Activated CD4-positive, alpha-beta T cell treated with anti-CD3 and anti-CD28 coated beads, Interleukin-2, amount 10 ng/mL, durations not matched to agents 24 days and 14 days (primary cell): ENCODE measurements at regions not wholly inside any gene's neighbourhood (a gene's known extent, or its start where the extent isn't known, plus 50 kb on each side); places are given as distances from the start of the nearest gene placed in this dataset.

Experiments used
- DNase-seq: peaks from one replicate; pipeline ENCODE4 v3.0.0; 2022
- H3K27ac Mint-ChIP-seq: one replicate; pipeline ENCODE4 v1.8.0; 2022; ENCODE audit warnings: mild to moderate bottlenecking, mixed read lengths
- H3K27me3 Mint-ChIP-seq: one replicate; pipeline ENCODE4 v1.8.0; 2022; ENCODE audit warnings: mixed read lengths
- H3K36me3 Mint-ChIP-seq: one replicate; pipeline ENCODE4 v1.8.0; 2022; ENCODE audit warnings: low read depth, mild to moderate bottlenecking, mixed read lengths
- H3K4me1 Mint-ChIP-seq: one replicate; pipeline ENCODE4 v1.8.0; 2021; ENCODE audit warnings: mixed read lengths
- H3K4me3 Mint-ChIP-seq: one replicate; pipeline ENCODE4 v1.8.0; 2022; ENCODE audit warnings: mild to moderate bottlenecking, moderate library complexity, mixed read lengths
- H3K9me3 Mint-ChIP-seq: one replicate; pipeline ENCODE4 v1.8.0; 2021; ENCODE audit warnings: mixed read lengths
- intact Hi-C: fragments of 100-400 bp; cut with micrococcal nuclease; formaldehyde crosslinking; loops from one replicate; pipeline ENCODE4 v1.15.1; 2023

DNA sequence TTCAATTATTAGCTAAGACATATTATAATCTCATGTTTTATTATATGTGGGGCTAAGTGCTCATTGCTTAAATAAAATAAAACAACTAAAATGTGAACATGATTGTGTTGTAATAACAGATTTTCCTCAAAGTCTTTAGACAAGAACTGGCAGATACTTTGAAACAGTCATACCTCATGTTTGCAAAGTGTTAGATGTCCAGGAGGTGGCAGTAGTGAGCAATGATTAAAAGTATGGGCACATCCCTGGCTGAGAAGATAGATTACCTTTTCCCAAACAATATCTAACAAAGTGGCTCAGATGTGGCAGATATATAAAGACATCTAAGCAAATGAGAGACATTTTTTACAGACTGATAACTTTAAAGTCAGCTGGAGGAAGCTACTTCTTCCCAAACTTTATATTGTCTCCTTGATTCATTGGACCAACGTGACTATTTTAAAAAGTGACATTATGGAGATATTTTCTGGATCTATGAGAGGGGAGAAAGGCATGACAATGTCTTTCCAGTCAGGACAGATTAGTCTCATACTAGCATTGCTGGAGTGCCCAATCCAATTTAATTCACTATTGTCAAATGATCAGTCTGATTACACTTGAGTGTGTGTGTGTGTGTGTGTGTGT, 269.8 kb downstream of the S1PR1 start:
- Mint-ChIP-seq H3K27me3 (peaks cover 22% of the 10 kb centered on the region), H3K4me1 (no peaks in the 10 kb centered on the region), H3K4me3 (no peak overlapping the region), H3K36me3 (no peaks in the 10 kb centered on the region), H3K9me3 (no peaks in the 10 kb centered on the region), H3K27ac (no peak overlapping the region)
- intact Hi-C loops: no loop called here
- peak; percentile 81 for DNase-seq

DNA sequence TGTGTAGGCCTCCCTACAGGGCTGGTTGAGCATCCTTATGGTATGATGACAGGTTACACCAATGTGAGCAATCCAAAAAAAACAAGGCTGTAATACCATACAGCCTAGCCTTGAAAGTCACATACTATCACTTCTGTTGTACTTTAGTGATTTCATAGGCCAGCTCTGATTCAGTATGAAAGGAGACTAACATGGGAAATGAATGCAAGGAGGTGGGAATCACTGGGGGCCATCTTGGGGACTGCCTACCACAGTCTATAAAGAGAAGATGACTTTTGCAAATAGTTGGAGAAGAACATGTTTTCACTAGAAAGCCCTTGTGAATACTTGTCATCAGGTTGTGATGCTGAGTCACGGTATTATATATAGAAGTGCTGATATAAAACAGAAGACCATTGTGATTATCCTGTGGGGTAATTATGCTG, 270.7 kb downstream of the S1PR1 start:
- Mint-ChIP-seq H3K36me3 (no peaks in the 10 kb centered on the region), H3K27me3 (peaks cover 22% of the 10 kb centered on the region), H3K27ac (no peak overlapping the region), H3K4me3 (no peak overlapping the region), H3K4me1 (no peaks in the 10 kb centered on the region), H3K9me3 (no peaks in the 10 kb centered on the region)
- no peak for DNase-seq
- intact Hi-C loops: no loop called here

DNA sequence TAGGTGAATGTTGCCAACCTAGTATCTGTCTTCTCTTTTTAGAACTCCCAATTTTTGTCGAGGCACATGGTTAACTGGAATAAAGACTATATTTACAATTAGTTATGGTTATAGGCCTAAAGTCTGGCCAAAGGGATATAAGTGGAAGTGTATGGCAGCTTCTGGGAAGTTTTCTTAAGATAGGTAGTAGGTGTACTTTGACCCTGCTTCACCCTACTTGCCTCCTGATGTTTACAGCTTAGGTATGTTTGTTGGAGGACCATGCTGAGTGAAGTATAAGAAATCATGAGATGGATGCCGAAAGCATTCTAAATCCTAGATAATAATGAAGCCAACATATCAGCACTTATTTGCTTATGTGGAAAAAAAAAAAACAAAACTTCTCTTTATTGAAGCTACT, 272.1 kb downstream of the S1PR1 start:
- Mint-ChIP-seq H3K27me3 (peaks cover 20% of the 10 kb centered on the region), H3K36me3 (no peaks in the 10 kb centered on the region), H3K9me3 (no peaks in the 10 kb centered on the region), H3K4me1 (no peaks in the 10 kb centered on the region), H3K4me3 (no peak overlapping the region), H3K27ac (no peak overlapping the region)
- DNase-seq: peak; percentile 3
- intact Hi-C loops: no loop called here

DNA sequence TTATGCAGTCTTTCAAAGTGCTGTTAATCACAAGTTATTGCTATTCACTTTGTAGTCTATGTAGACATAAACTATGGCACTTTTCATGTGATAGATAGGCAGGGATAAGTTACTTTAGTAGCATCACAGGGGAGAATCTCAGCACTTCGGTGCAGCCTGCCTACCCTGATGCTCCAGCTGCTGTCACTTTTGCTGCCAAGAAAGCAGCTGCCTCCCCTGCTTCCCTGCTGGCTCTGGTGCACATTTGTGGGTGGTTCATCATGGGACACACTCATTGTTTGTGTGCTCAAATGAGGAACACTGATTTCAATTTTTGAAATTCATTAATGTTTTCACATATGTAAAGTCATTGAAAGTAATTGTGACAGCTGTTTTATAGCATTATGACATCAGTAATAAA, 272.6 kb downstream of the S1PR1 start:
- intact Hi-C loops: no loop called here
- no peaks in the 10 kb centered on the region for H3K4me1 Mint-ChIP-seq

DNA sequence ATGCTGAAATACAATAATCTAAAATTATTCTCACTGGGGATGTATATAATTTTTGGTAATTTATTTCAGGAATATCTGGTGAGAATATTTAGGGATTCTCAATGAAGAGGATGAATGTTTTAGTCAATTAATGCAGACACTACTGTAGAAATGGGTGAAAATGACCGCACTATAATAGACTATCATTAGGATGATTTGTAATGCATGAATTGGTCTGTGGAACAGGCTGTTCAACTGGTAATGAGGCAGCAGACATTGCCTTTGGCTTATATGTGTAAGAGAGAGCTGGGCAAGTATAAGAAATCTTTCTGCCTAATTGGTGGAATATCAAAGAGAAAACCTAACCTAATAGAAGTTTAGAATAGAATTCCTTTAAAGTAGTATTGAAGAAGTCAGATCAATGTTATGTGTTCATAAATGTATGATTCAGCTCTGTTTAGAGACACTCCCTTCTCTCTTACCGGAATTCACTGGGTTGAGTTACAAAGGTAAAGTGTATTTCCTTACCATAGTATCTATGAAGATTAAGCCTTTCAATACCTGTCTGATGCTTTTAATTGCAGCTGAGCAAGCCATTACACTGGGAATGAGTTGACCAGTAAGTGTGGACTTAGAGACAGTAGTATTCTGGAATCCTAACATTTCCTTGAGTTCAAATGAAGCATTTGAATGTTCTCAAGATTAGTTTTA, 274.5 kb downstream of the S1PR1 start:
- H3K27ac Mint-ChIP-seq: no peak overlapping the region
- no peak overlapping the region for H3K4me3 Mint-ChIP-seq
- H3K27me3 Mint-ChIP-seq: peaks cover 26% of the 10 kb centered on the region
- peaks cover under 1% of the 10 kb centered on the region for H3K9me3 Mint-ChIP-seq
- DNase-seq: peak; percentile 12
- no peaks in the 10 kb centered on the region for H3K36me3 Mint-ChIP-seq
- intact Hi-C loops: no loop called here
- no peaks in the 10 kb centered on the region for H3K4me1 Mint-ChIP-seq

More for the DNA sequence above, 272.6 kb downstream of the S1PR1 start:
- Mint-ChIP-seq H3K4me3 (no peak overlapping the region), H3K27me3 (peaks cover 20% of the 10 kb centered on the region), H3K27ac (no peak overlapping the region), H3K36me3 (no peaks in the 10 kb centered on the region), H3K9me3 (no peaks in the 10 kb centered on the region)
- DNase-seq: peak; percentile 39

DNA sequence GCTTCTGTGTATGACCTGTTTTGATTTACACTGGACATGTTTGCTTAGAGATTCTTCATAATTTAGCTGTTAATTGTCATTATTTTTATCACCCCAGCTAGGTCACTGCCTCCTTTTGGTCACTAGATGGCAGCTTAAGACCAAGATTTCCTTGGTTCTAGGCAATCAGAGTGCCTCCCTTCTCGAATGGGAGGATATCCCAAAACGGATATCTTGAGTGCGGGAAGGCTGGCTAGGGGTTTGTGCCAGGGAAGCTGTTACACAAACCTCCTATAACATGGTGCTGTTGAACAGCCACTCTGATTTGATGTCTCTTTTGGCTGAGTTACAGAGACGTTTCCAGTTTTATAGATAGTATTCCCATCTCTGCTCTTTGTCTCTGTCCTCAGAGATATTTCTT, 283.5 kb downstream of the S1PR1 start:
- Mint-ChIP-seq H3K9me3 (peaks cover 5% of the 10 kb centered on the region), H3K4me3 (no peak overlapping the region), H3K27ac (no peak overlapping the region), H3K27me3 (peaks cover 27% of the 10 kb centered on the region), H3K36me3 (no peaks in the 10 kb centered on the region), H3K4me1 (no peaks in the 10 kb centered on the region)
- peak; percentile 70 for DNase-seq
- intact Hi-C loops: loop anchor here (1.0 to 5.0 kb wide), 2 partner anchors 47 to 912 kb away; no protein-coding TSS in a partner anchor

DNA sequence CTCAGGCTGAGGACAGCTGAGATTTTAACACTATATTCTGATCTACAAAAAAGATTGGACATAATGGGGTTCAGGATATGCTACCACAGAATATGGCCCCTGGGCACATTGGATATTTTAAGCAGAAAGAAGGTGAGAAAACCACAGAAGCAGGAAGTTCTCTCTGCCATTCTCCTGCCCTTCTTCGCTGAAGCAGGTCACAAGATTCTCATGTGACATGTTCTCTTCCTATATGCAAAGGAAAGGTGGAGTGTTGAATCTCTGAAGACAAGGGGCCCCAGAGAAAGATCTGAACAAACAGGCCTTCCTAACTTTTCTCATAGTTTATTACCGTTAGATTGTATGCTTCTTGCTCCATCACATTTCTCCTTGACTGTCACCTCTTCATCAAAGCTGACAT, 285.7 kb downstream of the S1PR1 start:
- Mint-ChIP-seq H3K4me1 (no peaks in the 10 kb centered on the region), H3K4me3 (no peak overlapping the region), H3K27me3 (peaks cover 20% of the 10 kb centered on the region), H3K36me3 (no peaks in the 10 kb centered on the region), H3K9me3 (no peaks in the 10 kb centered on the region), H3K27ac (no peak overlapping the region)
- DNase-seq: peak; percentile 47
- intact Hi-C loops: loop anchor here (5.0 kb wide), 1 partner anchor 910 kb away; no protein-coding TSS in a partner anchor

DNA sequence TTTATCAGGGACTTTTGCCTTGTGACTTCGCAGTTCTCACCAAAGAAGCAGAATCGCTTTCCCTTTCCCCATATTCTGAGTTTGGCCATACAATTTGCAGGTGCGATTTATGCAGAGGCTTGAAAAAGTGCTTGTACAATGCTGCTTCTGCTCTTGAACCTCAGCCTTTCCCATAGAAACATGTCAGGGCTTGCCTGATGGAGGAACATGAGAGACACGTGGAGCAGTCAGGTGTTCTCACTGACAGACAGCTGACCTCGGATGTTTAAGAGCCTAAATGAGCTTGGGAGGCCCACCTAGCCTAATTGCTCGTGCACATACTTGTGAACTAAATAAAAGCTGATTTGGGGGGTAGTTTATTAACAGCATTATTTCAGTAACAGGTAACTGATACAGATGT, 290.0 kb downstream of the S1PR1 start:
- Mint-ChIP-seq H3K27me3 (peaks cover 5% of the 10 kb centered on the region), H3K4me3 (no peak overlapping the region), H3K9me3 (no peaks in the 10 kb centered on the region), H3K36me3 (no peaks in the 10 kb centered on the region), H3K4me1 (no peaks in the 10 kb centered on the region), H3K27ac (no peak overlapping the region)
- peak; percentile 46 for DNase-seq
- intact Hi-C loops: no loop called here

DNA sequence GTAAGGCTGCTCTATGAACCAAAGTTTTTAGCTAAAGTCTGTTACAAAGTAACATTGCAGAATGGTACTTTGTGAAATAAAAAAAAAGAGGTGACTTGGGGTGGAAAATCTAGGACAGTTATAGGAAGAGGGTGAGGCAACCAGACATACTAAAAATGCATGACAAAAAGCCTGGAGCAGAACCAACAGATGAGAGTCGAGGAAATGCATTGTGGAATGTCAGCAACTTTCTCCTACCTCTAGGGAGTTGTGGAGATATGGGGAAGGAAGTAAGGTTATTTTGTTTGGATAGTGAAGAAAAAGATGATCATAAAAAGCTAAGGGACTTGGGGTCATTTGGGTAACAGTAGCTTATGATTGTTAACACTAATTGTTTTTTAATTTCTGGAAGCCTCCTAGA, 295.6 kb downstream of the S1PR1 start:
- intact Hi-C loops: no loop called here
- no peaks in the 10 kb centered on the region for H3K36me3 Mint-ChIP-seq

DNA sequence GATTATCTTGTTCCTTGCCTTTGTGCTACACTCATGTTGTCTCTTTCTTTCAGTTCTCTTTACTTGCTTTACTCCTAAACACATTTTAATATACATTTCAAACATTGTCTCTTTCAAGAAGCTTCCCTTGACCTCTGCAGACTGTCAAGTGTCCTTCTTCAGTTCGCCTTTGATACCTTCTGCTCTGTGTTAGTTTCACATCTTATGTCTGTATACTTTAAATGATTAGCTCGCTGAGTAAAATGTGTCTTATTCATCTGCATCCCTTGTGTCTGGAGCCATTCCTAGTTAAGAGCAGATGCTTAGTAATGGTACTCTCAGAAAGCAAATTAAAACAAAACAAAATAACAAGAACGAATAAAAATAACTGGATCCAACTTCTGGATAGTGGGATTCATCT, 303.3 kb downstream of the S1PR1 start:
- Mint-ChIP-seq H3K4me3 (no peak overlapping the region), H3K27me3 (peaks cover 10% of the 10 kb centered on the region), H3K4me1 (no peaks in the 10 kb centered on the region), H3K27ac (no peak overlapping the region), H3K9me3 (no peaks in the 10 kb centered on the region), H3K36me3 (no peaks in the 10 kb centered on the region)
- intact Hi-C loops: no loop called here
- DNase-seq: peak; percentile 12

More for the DNA sequence above, 295.6 kb downstream of the S1PR1 start:
- H3K27me3 Mint-ChIP-seq: peaks cover 11% of the 10 kb centered on the region
- no peak overlapping the region for H3K27ac Mint-ChIP-seq
- no peak overlapping the region for H3K4me3 Mint-ChIP-seq
- no peaks in the 10 kb centered on the region for H3K4me1 Mint-ChIP-seq
- peak; percentile 7 for DNase-seq
- no peaks in the 10 kb centered on the region for H3K9me3 Mint-ChIP-seq

DNA sequence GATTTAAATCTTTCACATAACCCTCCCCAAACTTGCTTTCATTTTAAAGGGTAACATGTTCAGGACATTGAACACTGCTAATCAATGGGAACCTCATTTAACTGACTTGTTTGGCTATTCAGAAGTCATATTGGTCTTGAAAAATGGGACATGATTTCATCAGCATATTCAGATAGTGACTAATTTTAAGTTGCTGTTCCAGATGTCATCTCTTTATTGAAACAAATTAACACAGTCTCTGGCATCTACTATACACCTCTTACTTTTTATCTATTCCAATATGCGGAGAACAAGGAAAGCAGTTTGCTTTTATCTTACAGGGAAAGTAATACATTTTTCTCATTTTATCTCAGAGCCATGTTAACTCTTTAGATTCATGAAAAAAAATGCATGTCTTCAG, 310.1 kb downstream of the S1PR1 start:
- DNase-seq: no peak
- no peak overlapping the region for H3K27ac Mint-ChIP-seq
- peaks cover 6% of the 10 kb centered on the region for H3K27me3 Mint-ChIP-seq
- no peak overlapping the region for H3K4me3 Mint-ChIP-seq
- no peaks in the 10 kb centered on the region for H3K36me3 Mint-ChIP-seq
- H3K4me1 Mint-ChIP-seq: no peaks in the 10 kb centered on the region
- no peaks in the 10 kb centered on the region for H3K9me3 Mint-ChIP-seq
- intact Hi-C loops: no loop called here

DNA sequence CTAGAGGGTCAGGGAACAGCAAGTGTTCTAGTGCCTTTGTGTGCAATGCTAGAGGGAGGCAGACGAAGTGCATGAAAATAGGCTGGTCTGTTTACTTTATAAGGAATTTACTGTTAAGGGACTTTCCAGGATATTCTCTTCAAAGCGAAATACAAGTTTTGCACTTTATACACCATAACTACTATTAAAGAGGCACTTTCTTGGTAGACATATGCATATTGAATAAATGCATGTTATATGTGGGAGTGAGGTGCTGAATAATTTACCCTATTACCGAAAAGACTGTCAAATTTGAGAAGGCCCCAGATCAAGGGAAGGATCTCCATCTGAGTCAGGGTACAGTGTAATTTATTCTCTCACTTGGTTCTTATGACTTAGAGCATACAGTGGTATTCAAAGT, 310.5 kb downstream of the S1PR1 start:
- no peak overlapping the region for H3K4me3 Mint-ChIP-seq
- H3K36me3 Mint-ChIP-seq: no peaks in the 10 kb centered on the region
- no peak for DNase-seq
- H3K27me3 Mint-ChIP-seq: peaks cover 6% of the 10 kb centered on the region
- H3K27ac Mint-ChIP-seq: no peak overlapping the region
- no peaks in the 10 kb centered on the region for H3K9me3 Mint-ChIP-seq
- no peaks in the 10 kb centered on the region for H3K4me1 Mint-ChIP-seq
- intact Hi-C loops: no loop called here

DNA sequence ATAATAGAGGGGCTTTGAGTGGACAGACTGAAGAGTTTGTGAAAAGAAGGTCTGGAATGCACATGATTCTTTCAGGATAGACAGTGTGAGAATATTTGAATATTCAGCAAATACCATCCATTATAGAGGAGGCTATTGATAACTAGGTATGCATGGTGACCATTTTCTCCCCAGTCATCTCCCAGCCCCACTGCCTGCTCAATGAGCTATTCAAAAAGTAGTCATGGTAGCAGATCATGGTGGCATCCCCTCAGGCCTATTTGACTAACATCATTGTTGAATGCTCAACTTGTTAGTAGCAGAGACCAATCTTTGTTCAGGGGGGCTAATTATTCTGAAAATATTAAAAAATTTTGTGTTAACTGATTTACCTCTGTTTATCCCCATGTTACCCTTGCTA, 311.6 kb downstream of the S1PR1 start:
- DNase-seq: no peak
- intact Hi-C loops: no loop called here
- Mint-ChIP-seq H3K4me3 (no peak overlapping the region), H3K4me1 (no peaks in the 10 kb centered on the region), H3K27ac (no peak overlapping the region), H3K36me3 (no peaks in the 10 kb centered on the region), H3K27me3 (peaks cover 3% of the 10 kb centered on the region), H3K9me3 (no peaks in the 10 kb centered on the region)

DNA sequence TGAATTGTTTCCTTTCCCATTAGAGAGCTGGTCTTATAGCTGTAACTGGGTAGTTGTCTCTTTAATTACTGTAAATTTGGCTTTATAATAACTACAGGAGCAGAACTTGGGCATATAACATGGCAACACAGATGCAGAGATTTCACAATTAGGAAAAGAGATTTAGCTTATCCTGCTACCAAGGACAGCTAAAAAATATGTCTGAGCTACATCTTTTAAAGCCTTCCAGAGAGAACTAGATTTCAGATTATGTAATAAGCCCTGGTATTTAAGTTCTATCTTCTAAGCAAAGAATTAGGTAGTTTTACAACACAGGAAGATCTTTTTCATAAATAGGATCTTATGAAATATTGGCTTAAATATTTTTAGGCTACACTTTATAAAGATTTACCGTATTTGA, 313.8 kb downstream of the S1PR1 start:
- Mint-ChIP-seq H3K9me3 (no peaks in the 10 kb centered on the region), H3K36me3 (no peaks in the 10 kb centered on the region), H3K27ac (no peak overlapping the region), H3K4me1 (no peaks in the 10 kb centered on the region), H3K4me3 (no peak overlapping the region), H3K27me3 (peaks cover 3% of the 10 kb centered on the region)
- intact Hi-C loops: no loop called here
- no peak for DNase-seq
